Activated T-helper 2 cell treated with anti-CD3 and anti-CD28 coated beads, Interferon-gamma antibody, Interleukin-2, Interleukin-4, amounts not matched to agents 10 μg/mL and 5 μg/mL and 100 μg/mL, durations not matched to agents 14 hours and 24 hours and 36 hours (primary cell): ENCODE measurements at regions not wholly inside any gene's neighbourhood (a gene's known extent, or its start where the extent isn't known, plus 50 kb on each side); places are given as distances from the start of the nearest gene placed in this dataset.

ENCODE experiments used
- DNase-seq: peaks from one replicate; pipeline ENCODE4 v3.0.0; 2021; ENCODE audit warnings: low spot score
- H3K27ac Mint-ChIP-seq: one replicate; pipeline ENCODE4 v1.8.0; 2021; ENCODE audit warnings: mixed read lengths
- H3K27me3 Mint-ChIP-seq: one replicate; pipeline ENCODE4 v1.8.0; 2021; ENCODE audit warnings: low read depth, mixed read lengths
- H3K36me3 Mint-ChIP-seq: one replicate; pipeline ENCODE4 v1.8.0; 2021; ENCODE audit warnings: low read depth, mixed read lengths
- H3K4me1 Mint-ChIP-seq: one replicate; pipeline ENCODE4 v1.8.0; 2021; ENCODE audit warnings: low read depth, mixed read lengths
- H3K4me3 Mint-ChIP-seq: one replicate; pipeline ENCODE4 v1.8.0; 2021; ENCODE audit warnings: low read depth, mild to moderate bottlenecking, moderate library complexity, mixed read lengths
- H3K9me3 Mint-ChIP-seq: one replicate; pipeline ENCODE4 v1.8.0; 2021; ENCODE audit warnings: mixed read lengths
- intact Hi-C: fragments of 100-400 bp; cut with micrococcal nuclease; formaldehyde crosslinking; loops from one replicate; pipeline ENCODE4 v1.15.1; 2023

DNA sequence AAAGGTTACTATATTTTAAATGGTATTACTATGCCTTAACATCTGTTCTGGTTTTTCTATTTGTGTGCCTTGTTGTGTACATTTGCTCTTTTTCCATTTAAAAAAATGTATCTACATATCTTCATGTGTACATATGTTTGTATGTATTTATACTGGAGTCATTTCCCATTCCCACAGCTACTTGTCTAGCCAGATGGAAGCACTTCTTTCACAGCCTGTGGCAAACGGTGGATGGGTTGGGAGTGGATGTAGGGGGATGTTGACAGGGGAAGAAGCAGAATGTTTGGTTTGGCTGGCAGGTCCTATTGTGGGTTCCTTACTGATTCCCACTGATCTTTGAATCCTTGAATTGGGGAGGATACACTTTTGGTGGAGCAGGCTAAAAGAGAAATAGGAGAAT, 93.6 kb upstream of the CNTNAP4 start:
- Mint-ChIP-seq H3K9me3 (peaks cover 25% of the 10 kb centered on the region), H3K4me1 (no peaks in the 10 kb centered on the region), H3K36me3 (no peaks in the 10 kb centered on the region), H3K4me3 (no peak overlapping the region), H3K27ac (no peak overlapping the region), H3K27me3 (no peaks in the 10 kb centered on the region)
- intact Hi-C loops: no loop called here
- no peak for DNase-seq

DNA sequence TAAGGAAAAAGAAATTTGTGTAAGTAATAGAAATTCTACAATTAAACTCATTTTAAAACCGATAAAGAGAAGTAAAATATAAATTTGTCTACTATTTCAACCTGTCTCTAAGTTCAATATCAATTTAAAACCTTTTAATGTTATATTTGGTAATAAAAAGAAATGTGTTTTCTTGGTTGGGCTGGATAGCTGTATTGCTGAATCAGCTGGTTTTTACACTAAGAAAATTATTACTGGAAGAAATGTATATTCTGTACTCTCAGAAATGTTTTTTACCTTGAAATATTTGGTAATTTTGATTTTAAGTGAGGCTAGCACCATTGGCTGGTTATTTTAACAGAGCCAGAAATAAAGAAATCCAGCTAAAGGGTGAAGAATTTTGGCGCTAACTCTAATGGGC, 87.1 kb upstream of the CNTNAP4 start:
- intact Hi-C loops: no loop called here
- no peaks in the 10 kb centered on the region for H3K4me1 Mint-ChIP-seq
- peaks cover 14% of the 10 kb centered on the region for H3K9me3 Mint-ChIP-seq
- H3K27ac Mint-ChIP-seq: no peak overlapping the region
- H3K27me3 Mint-ChIP-seq: no peaks in the 10 kb centered on the region
- DNase-seq: no peak
- H3K36me3 Mint-ChIP-seq: no peaks in the 10 kb centered on the region
- H3K4me3 Mint-ChIP-seq: no peak overlapping the region

DNA sequence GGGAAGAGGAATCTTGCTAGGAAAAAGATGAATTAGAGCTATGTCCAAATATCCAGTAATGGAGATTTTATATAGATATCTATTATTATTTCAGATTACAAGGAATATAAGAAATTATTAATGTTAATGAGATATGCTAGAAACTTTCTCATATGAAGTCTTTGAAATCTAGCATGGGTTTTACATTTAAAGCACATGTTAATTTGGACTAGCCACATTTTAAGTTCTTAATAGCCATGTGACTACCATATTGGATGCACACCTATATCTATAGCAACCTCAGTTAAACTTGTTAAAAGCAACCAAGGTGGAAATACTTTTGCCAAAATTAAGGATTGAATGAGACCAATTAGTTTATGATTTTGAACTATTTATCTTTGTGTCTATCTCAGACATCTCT, 86.7 kb upstream of the CNTNAP4 start:
- H3K4me1 Mint-ChIP-seq: no peaks in the 10 kb centered on the region
- DNase-seq: no peak
- no peak overlapping the region for H3K27ac Mint-ChIP-seq
- intact Hi-C loops: no loop called here
- H3K9me3 Mint-ChIP-seq: peaks cover 14% of the 10 kb centered on the region
- H3K36me3 Mint-ChIP-seq: no peaks in the 10 kb centered on the region
- no peak overlapping the region for H3K4me3 Mint-ChIP-seq
- H3K27me3 Mint-ChIP-seq: no peaks in the 10 kb centered on the region

DNA sequence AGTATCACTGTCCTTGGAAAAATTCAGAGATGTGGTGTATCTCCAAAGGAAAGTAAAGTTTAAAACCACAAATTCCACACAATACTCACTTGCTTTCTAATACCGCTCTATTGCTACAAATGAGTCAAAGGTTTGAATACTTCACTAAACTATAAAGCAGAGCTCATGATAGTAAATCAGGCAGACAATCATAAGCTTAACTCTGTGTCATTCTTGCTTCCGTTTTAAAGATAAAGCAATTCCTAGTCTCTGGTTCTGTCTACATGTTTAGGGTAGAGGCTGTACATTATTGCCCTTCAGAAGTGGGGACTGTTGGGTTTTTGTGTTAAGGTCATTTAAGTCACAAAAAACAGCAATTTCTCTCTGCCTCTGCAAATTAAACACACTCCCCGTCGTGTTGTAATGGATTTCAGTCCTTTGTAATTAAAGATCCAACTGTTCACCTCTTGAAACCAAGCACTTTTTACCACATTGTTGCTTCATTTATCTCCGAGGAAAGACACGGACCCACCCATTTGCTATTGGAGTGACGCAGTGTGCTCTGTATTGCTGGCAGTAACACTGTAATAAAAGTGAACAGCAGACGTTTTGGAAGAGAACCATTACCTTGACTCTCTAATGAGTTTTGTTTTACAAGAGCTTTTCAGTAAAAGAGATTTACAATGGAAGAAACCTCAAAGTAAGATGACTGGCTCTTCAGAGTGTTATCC, 83.1 kb upstream of the CNTNAP4 start:
- no peak overlapping the region for H3K27ac Mint-ChIP-seq
- intact Hi-C loops: no loop called here
- H3K27me3 Mint-ChIP-seq: no peaks in the 10 kb centered on the region
- H3K9me3 Mint-ChIP-seq: no peaks in the 10 kb centered on the region
- no peaks in the 10 kb centered on the region for H3K4me1 Mint-ChIP-seq
- no peak for DNase-seq
- no peak overlapping the region for H3K4me3 Mint-ChIP-seq
- no peaks in the 10 kb centered on the region for H3K36me3 Mint-ChIP-seq

DNA sequence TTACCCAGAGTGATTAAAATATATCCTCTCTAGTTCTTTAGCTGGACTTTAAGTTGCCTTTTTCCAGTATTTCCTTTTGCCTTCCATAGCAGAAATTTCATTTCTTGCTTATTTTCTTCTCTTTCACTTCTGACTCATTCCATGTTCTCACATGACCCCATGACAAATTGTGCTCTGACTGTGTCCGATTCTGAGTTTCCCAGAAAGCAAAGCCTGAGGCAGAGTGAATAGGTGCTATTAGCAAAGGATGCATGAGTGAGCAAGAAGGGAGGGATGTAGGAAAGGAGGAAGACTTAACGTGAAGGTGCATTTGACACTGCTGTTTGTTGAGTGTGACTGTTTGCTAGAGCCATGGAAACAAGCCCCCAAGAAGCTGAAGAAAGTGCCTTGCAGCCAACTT, 82.6 kb upstream of the CNTNAP4 start:
- Mint-ChIP-seq H3K9me3 (no peaks in the 10 kb centered on the region), H3K4me1 (no peaks in the 10 kb centered on the region), H3K27me3 (no peaks in the 10 kb centered on the region), H3K27ac (no peak overlapping the region), H3K4me3 (no peak overlapping the region), H3K36me3 (no peaks in the 10 kb centered on the region)
- DNase-seq: no peak
- intact Hi-C loops: no loop called here

DNA sequence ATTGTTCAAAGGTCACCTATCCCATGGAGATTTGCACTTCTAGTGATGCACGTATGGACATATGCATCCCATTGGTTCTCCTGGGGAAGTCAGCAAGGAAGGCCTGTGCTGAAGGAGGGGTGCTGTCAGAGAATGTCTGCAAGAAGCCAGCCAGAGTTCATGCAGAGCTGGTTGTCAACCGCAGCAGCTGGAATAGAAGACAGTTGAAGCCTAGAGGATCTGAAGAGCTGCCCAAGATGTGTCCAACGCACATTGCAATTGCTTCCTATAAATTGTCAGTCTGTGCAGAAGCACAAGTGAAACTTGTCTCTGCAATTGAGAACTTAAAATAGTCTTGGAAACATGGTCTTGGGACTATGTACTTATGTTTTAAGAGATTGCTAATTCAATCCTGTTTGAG, 82.1 kb upstream of the CNTNAP4 start:
- no peaks in the 10 kb centered on the region for H3K9me3 Mint-ChIP-seq
- H3K4me3 Mint-ChIP-seq: no peak overlapping the region
- H3K4me1 Mint-ChIP-seq: no peaks in the 10 kb centered on the region
- intact Hi-C loops: no loop called here
- H3K27me3 Mint-ChIP-seq: no peaks in the 10 kb centered on the region
- DNase-seq: no peak
- no peak overlapping the region for H3K27ac Mint-ChIP-seq
- no peaks in the 10 kb centered on the region for H3K36me3 Mint-ChIP-seq

DNA sequence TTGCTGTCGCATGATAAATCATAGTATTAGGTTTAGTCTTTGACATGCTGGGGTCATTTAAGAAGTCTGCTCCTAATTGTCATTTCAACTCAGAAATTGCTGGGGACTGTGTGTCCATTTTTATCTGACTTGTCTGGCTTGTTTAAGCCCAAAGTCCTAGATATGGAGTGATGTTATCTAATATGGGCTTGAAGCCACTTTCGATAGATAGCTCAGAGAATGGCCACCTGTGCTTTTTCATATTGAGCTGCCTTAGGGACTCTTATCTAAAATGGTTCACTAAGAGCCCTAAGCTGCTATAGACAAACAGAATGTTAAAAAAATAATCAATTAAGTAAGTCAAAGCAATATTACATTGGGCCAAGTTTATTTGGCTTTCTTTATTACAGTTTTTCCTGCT, 81.6 kb upstream of the CNTNAP4 start:
- Mint-ChIP-seq H3K4me1 (no peaks in the 10 kb centered on the region), H3K27me3 (no peaks in the 10 kb centered on the region), H3K4me3 (no peak overlapping the region), H3K27ac (no peak overlapping the region), H3K9me3 (no peaks in the 10 kb centered on the region), H3K36me3 (no peaks in the 10 kb centered on the region)
- intact Hi-C loops: no loop called here
- no peak for DNase-seq

DNA sequence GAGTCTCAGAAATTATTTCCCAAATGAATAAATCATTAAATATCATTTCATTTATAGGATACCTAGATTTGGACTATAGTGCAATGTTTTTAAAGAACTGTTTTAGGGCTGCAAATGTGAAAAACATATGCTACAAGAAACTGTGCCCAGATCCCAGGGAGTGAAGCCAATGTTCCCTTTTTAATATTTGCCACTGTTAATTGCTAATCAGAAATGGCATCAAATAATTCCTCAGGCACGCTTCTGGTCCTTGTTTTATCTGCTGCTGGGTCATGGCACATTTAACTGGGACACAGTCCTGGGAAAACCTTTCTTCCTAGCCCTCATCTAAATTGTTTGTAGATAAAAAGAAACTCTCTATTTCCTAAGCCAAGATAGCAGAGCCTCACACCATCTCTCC, 79.3 kb upstream of the CNTNAP4 start:
- H3K36me3 Mint-ChIP-seq: no peaks in the 10 kb centered on the region
- H3K4me1 Mint-ChIP-seq: no peaks in the 10 kb centered on the region
- H3K27me3 Mint-ChIP-seq: no peaks in the 10 kb centered on the region
- DNase-seq: no peak
- H3K4me3 Mint-ChIP-seq: no peak overlapping the region
- no peak overlapping the region for H3K27ac Mint-ChIP-seq
- intact Hi-C loops: no loop called here
- H3K9me3 Mint-ChIP-seq: no peaks in the 10 kb centered on the region

DNA sequence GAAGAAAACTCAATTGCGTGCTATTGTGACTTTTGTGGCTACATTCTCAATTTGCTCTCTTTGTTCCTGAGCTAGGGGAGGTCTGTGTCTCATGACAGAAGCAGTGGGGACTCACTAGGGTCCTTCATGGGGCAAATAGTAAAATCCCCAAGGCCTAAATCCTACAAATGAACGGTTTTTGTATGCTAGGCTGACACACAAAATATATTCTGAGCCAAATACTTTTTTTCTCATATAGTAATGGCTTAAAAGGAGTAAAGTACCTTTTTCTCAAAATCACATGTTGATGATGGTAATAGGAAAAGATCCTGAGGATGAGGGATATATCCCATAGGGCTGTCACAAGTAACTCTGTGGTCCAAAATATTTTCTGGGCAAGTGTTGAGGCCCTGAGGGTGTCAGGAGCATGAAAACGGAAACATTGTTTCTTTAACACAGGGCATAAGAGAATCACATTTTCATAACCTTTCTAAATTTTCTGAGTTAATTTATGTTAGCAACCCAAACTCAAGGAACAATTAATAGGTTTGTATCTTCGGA, 77.5 kb upstream of the CNTNAP4 start:
- no peak for DNase-seq
- no peaks in the 10 kb centered on the region for H3K27me3 Mint-ChIP-seq
- H3K4me1 Mint-ChIP-seq: no peaks in the 10 kb centered on the region
- no peak overlapping the region for H3K27ac Mint-ChIP-seq
- H3K36me3 Mint-ChIP-seq: no peaks in the 10 kb centered on the region
- H3K4me3 Mint-ChIP-seq: no peak overlapping the region
- intact Hi-C loops: no loop called here
- peaks cover 6% of the 10 kb centered on the region for H3K9me3 Mint-ChIP-seq

DNA sequence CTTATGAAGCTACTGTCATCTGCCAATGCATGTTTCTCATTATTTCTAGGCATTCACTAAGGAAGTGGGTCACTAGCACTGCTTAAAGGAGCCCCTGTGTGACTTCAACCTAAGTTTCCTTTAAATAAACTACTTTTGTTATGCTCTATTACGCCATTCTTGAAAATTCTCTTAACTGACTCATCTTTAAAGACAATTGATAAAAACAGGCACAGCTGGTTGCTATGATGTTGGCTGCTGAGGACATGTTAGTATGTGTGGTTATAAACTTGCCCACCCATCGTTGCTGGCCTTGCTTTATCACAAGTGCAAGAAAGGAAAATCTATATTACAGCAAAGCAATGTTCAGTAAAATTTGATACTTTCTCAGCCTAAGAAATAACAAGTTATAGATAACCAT, 75.8 kb upstream of the CNTNAP4 start:
- DNase-seq: no peak
- intact Hi-C loops: no loop called here
- Mint-ChIP-seq H3K27me3 (no peaks in the 10 kb centered on the region), H3K27ac (no peak overlapping the region), H3K9me3 (peaks cover 12% of the 10 kb centered on the region), H3K4me3 (no peak overlapping the region), H3K36me3 (no peaks in the 10 kb centered on the region), H3K4me1 (no peaks in the 10 kb centered on the region)

DNA sequence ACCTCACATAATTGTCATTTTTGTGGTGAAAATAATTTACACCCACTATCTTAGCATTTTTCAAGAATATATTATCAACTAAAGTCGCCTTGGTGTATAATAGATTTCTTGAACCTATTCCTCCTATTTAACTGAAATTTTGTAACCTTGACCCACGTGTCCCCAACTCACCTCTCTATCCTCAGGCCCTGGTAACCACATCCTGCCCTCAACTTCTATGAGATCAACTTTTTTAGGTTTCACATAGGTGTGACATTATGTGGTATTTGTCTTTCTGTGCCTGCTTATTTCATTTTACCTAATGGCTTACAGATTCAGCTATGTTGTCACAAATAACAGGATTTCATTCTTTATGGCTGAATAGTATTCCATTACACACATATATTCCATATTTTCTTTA, 73.0 kb upstream of the CNTNAP4 start:
- intact Hi-C loops: no loop called here
- no peak overlapping the region for H3K27ac Mint-ChIP-seq
- H3K36me3 Mint-ChIP-seq: no peaks in the 10 kb centered on the region
- DNase-seq: no peak
- no peaks in the 10 kb centered on the region for H3K4me1 Mint-ChIP-seq
- no peak overlapping the region for H3K4me3 Mint-ChIP-seq
- H3K9me3 Mint-ChIP-seq: peaks cover 13% of the 10 kb centered on the region
- no peaks in the 10 kb centered on the region for H3K27me3 Mint-ChIP-seq

DNA sequence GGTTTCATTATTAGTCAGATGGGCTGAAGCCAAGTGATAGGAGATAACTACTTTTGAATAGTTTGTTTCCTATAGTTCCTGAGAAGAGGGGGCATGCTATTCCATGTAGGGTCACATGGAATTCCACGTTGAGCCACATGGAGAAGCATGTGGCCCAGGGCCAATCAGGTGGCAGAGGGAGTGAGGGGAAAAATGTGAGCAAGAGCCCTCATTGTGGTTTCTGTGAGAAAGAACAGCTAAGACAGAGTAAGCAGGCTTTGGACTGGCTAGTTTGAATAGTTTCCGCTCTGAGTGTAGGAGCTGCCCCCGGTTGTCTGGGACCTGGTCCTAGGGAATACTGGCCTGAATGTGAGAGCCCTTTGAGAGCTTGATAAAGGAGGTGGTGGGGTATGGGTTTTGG, 69.9 kb upstream of the CNTNAP4 start:
- no peaks in the 10 kb centered on the region for H3K27me3 Mint-ChIP-seq
- H3K4me1 Mint-ChIP-seq: no peaks in the 10 kb centered on the region
- no peaks in the 10 kb centered on the region for H3K36me3 Mint-ChIP-seq
- no peak overlapping the region for H3K4me3 Mint-ChIP-seq
- intact Hi-C loops: no loop called here
- DNase-seq: no peak
- no peak overlapping the region for H3K27ac Mint-ChIP-seq
- peaks cover 36% of the 10 kb centered on the region for H3K9me3 Mint-ChIP-seq

DNA sequence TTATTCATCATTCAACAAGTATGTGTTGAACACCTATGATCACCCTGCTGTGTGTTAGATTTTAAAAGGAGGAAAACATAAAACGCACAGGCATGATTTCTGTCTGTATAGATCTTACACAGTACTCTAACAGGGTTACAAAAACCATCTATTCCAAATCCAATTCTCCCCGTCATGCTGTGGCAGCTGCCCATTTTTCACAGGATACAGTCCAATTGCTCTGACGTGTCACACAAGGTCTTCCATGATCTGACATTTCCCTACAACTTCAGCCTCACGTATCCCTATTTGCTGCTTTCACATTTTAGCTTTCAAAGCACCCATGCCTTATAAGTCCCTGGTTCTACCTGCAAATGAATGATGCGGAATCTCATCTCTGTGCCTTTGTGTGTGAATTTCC, 67.0 kb upstream of the CNTNAP4 start:
- no peak overlapping the region for H3K4me3 Mint-ChIP-seq
- H3K27ac Mint-ChIP-seq: no peak overlapping the region
- intact Hi-C loops: no loop called here
- no peaks in the 10 kb centered on the region for H3K36me3 Mint-ChIP-seq
- no peak for DNase-seq
- H3K9me3 Mint-ChIP-seq: peaks cover 44% of the 10 kb centered on the region
- H3K27me3 Mint-ChIP-seq: no peaks in the 10 kb centered on the region
- H3K4me1 Mint-ChIP-seq: no peaks in the 10 kb centered on the region

DNA sequence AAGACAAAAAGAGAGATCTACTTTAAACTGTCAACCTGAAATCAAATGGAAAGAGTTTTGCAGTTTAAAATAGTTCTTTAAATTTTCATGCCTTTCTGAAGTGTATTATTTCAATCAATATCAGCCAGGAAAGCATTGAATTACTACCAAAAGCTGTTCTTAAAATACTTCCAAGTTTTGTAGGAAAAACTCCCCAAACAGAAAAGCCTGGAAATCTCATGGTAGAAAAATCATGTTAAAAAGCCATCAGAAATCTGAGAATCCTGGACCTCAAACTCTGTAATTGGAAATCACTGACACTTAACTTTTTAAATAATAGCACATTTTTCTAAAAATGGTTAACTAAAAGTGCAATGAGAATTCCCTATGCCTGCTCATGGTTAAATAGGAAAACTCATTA, 63.3 kb upstream of the CNTNAP4 start:
- H3K27ac Mint-ChIP-seq: no peak overlapping the region
- H3K9me3 Mint-ChIP-seq: peaks cover 37% of the 10 kb centered on the region
- intact Hi-C loops: no loop called here
- no peak overlapping the region for H3K4me3 Mint-ChIP-seq
- DNase-seq: no peak
- no peaks in the 10 kb centered on the region for H3K27me3 Mint-ChIP-seq
- H3K4me1 Mint-ChIP-seq: no peaks in the 10 kb centered on the region
- H3K36me3 Mint-ChIP-seq: no peaks in the 10 kb centered on the region
